WTC11 (cell line): ENCODE measurements at regions not wholly inside any gene's neighbourhood (a gene's known extent, or its start where the extent isn't known, plus 50 kb on each side); places are given as distances from the start of the nearest gene placed in this dataset.

ENCODE experiments used
- ATAC-seq: fragments of 200-7000 bp; cut with Tn5 transposase; 2 replicates; pipeline ENCODE4 v1.10.0; 2021; ENCODE audit warnings: mild to moderate bottlenecking, moderate library complexity
- CTCF ChIA-PET: fragments of 300-600 bp; sonication (Branson Sonifier 250); formaldehyde crosslinking; loops from one replicate; lab custom pipeline; 2021; ENCODE audit warnings: antibody characterized with exemption; lab: Charles Lee
- POLR2A ChIA-PET: fragments of 350-600 bp; sonication (Branson Sonifier 250); formaldehyde crosslinking; loops from one replicate; lab custom pipeline; 2021; ENCODE audit warnings: antibody characterized with exemption; lab: Charles Lee
- DNase-seq: peaks from one replicate; pipeline ENCODE4 v3.0.0; 2021; ENCODE audit warnings: low spot score
- H3K27ac Mint-ChIP-seq: 2 replicates; pipeline ENCODE4 v1.8.0; 2021; ENCODE audit warnings: mixed read lengths
- H3K27me3 Mint-ChIP-seq: 2 replicates; pipeline ENCODE4 v1.8.0; 2021; ENCODE audit warnings: low read depth, mild to moderate bottlenecking, moderate library complexity, mixed read lengths
- H3K36me3 Mint-ChIP-seq: 2 replicates; pipeline ENCODE4 v1.8.0; 2021; ENCODE audit warnings: mixed read lengths
- H3K4me1 Mint-ChIP-seq: 2 replicates; pipeline ENCODE4 v1.8.0; 2022; ENCODE audit warnings: mixed read lengths
- H3K4me3 Mint-ChIP-seq: 2 replicates; pipeline ENCODE4 v1.8.0; 2021; ENCODE audit warnings: mild to moderate bottlenecking, moderate library complexity, mixed read lengths
- H3K9me3 Mint-ChIP-seq: 2 replicates; pipeline ENCODE4 v1.8.0; 2021; ENCODE audit warnings: mixed read lengths
- IRF2 ChIP-seq: sonication (generic); formaldehyde crosslinking; IDR thresholded peaks from 2 replicates; pipeline ENCODE4 v1.8.0; 2022; ENCODE audit warnings: low read depth, missing genetic modification reagents, borderline replicate concordance
- JUN ChIP-seq: sonication (generic); formaldehyde crosslinking; IDR thresholded peaks from 2 replicates; pipeline ENCODE4 v1.8.0; 2023; ENCODE audit warnings: mild to moderate bottlenecking, missing genetic modification reagents
- MXD4 ChIP-seq: fragments of 250-450 bp; sonication (Bioruptor Pico); IDR thresholded peaks from 2 replicates; pipeline ENCODE4 v1.8.0; 2021; ENCODE audit warnings: mild to moderate bottlenecking, moderate library complexity, borderline replicate concordance
- RELA ChIP-seq: sonication (generic); formaldehyde crosslinking; IDR thresholded peaks from 2 replicates; pipeline ENCODE4 v1.8.1; 2022; ENCODE audit warnings: missing genetic modification reagents, mild to moderate bottlenecking, borderline replicate concordance
- SMAD3 ChIP-seq: sonication (generic); formaldehyde crosslinking; IDR thresholded peaks from 2 replicates; pipeline ENCODE4 v1.8.0; 2022; ENCODE audit warnings: missing genetic modification reagents, mild to moderate bottlenecking, borderline replicate concordance
- SMAD4 ChIP-seq: sonication (generic); formaldehyde crosslinking; IDR thresholded peaks from 2 replicates; pipeline ENCODE4 v1.8.0; 2022; ENCODE audit warnings: mild to moderate bottlenecking, missing genetic modification reagents
- ZNF138 ChIP-seq: sonication (generic); formaldehyde crosslinking; conservative IDR thresholded peaks from 2 replicates; pipeline ENCODE4 v1.8.1; 2022; ENCODE audit warnings: mild to moderate bottlenecking, moderate library complexity, missing genetic modification reagents
- ZNF423 ChIP-seq: fragments of 250-450 bp; sonication (Bioruptor Pico); IDR thresholded peaks from 2 replicates; pipeline ENCODE4 v2.1.2; 2022; ENCODE audit warnings: mild to moderate bottlenecking, moderate library complexity
- ZNF671 ChIP-seq: fragments of 250-450 bp; sonication (Bioruptor Pico); IDR thresholded peaks from 2 replicates; pipeline ENCODE4 v1.8.0; 2021; ENCODE audit warnings: mild to moderate bottlenecking
- TF ChIP-seq, protein P1 (sequence below): sonication (generic); formaldehyde crosslinking; IDR thresholded peaks from 2 replicates; pipeline ENCODE4 v1.8.1; 2022; ENCODE audit warnings: low read depth, mild to moderate bottlenecking, moderate library complexity, missing genetic modification reagents, borderline replicate concordance
- TF ChIP-seq, protein P2 (sequence below): sonication (generic); formaldehyde crosslinking; IDR thresholded peaks from 2 replicates; pipeline ENCODE4 v1.8.1; 2022; ENCODE audit warnings: mild to moderate bottlenecking, moderate library complexity, missing genetic modification reagents
- TF ChIP-seq, protein P3 (sequence below): sonication (generic); formaldehyde crosslinking; IDR thresholded peaks from 2 replicates; pipeline ENCODE4 v1.8.0; 2022; ENCODE audit warnings: mild to moderate bottlenecking, missing genetic modification reagents
- TF ChIP-seq, protein P4 (sequence below): fragments of 250-450 bp; sonication (Bioruptor Pico); conservative IDR thresholded peaks from 2 replicates; pipeline ENCODE4 v1.9.0; 2021; ENCODE audit warnings: mild to moderate bottlenecking
- TF ChIP-seq, protein P5 (sequence below): sonication (generic); formaldehyde crosslinking; IDR thresholded peaks from 2 replicates; pipeline ENCODE4 v1.8.1; 2022; ENCODE audit warnings: missing genetic modification reagents, borderline replicate concordance
- TF ChIP-seq, protein P6 (sequence below): fragments of 250-450 bp; sonication (Bioruptor Pico); IDR thresholded peaks from 2 replicates; pipeline ENCODE4 v1.9.0; 2021; ENCODE audit warnings: moderate library complexity, mild to moderate bottlenecking, inconsistent platforms, borderline replicate concordance
- TF ChIP-seq, protein P7 (sequence below): sonication (generic); formaldehyde crosslinking; IDR thresholded peaks from 2 replicates; pipeline ENCODE4 v1.8.1; 2022; ENCODE audit warnings: mild to moderate bottlenecking, missing genetic modification reagents, moderate library complexity, borderline replicate concordance

DNA sequence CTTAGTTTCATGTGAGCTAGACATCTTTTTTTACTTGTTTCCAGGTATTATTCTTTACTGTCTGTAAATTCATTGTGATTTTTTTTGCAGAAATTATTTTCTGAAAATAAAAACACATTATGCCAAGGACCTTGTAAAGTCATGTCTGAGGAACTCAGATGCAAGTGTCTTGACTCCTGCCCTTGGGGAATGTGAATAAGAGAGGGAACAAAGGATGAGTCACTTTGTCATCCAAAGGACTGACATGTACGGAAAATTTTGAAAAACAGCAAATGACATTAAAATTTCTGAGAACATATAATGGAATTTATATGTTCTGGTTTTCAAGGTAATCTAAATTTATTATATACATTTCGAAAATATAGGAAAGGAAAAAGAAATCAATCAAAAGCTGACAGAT lies 660.4 kb downstream of the CD109 start:
- ATAC-seq (no peak), DNase-seq (no peak)
- no peak overlapping the region for H3K27ac Mint-ChIP-seq
- H3K36me3 Mint-ChIP-seq: no peaks in the 10 kb centered on the region
- ChIA-PET POLR2A (no interaction called here), CTCF (no interaction called here)
- peaks cover 12% of the 10 kb centered on the region for H3K4me1 Mint-ChIP-seq
- TF ChIP-seq, protein P1, sequence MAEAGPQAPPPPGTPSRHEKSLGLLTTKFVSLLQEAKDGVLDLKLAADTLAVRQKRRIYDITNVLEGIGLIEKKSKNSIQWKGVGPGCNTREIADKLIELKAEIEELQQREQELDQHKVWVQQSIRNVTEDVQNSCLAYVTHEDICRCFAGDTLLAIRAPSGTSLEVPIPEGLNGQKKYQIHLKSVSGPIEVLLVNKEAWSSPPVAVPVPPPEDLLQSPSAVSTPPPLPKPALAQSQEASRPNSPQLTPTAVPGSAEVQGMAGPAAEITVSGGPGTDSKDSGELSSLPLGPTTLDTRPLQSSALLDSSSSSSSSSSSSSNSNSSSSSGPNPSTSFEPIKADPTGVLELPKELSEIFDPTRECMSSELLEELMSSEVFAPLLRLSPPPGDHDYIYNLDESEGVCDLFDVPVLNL (CRISPR knock-in tag): no peak
- TF ChIP-seq IRF2 (CRISPR knock-in tag): no peak
- TF ChIP-seq, protein P2, sequence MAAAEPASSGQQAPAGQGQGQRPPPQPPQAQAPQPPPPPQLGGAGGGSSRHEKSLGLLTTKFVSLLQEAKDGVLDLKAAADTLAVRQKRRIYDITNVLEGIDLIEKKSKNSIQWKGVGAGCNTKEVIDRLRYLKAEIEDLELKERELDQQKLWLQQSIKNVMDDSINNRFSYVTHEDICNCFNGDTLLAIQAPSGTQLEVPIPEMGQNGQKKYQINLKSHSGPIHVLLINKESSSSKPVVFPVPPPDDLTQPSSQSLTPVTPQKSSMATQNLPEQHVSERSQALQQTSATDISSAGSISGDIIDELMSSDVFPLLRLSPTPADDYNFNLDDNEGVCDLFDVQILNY (CRISPR knock-in tag): no peak
- no peak for TF ChIP-seq SMAD4
- no peak for TF ChIP-seq SMAD3
- TF ChIP-seq, protein P3, sequence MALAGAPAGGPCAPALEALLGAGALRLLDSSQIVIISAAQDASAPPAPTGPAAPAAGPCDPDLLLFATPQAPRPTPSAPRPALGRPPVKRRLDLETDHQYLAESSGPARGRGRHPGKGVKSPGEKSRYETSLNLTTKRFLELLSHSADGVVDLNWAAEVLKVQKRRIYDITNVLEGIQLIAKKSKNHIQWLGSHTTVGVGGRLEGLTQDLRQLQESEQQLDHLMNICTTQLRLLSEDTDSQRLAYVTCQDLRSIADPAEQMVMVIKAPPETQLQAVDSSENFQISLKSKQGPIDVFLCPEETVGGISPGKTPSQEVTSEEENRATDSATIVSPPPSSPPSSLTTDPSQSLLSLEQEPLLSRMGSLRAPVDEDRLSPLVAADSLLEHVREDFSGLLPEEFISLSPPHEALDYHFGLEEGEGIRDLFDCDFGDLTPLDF (CRISPR knock-in tag): no peak
- TF ChIP-seq ZNF138: no peak
- TF ChIP-seq, protein P4, sequence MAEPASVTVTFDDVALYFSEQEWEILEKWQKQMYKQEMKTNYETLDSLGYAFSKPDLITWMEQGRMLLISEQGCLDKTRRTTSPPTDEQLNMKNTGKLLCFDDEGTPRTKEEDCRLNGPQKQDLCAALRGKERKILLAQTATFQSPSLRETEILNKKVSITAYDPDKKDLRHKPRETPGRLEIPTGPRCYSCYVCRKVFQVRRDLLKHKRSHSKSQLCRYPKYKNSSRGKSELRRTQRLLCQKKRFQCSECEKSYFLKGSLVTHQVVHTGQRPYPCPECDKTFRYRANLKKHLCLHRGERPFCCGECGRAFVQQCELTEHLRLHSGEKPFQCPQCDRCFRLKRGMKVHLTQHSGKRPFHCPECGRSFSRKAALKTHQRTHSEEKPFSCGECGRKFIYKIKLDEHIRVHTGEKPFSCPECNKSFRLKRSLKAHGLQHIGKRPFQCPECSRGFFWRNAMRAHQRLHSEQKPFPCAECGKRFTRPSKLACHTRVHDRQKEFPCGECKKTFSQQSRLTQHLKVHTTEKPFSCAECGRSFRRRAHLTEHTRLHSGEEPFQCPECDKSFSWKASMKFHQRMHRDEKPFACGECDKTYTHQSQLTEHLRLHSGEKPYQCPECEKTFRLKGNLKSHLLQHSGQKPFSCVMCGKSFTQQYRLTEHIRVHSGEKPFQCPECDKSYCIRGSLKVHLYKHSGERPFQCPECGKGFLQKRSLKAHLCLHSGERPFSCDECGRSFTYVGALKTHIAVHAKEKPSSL (CRISPR knock-in tag): no peak
- no peak overlapping the region for H3K4me3 Mint-ChIP-seq
- no peaks in the 10 kb centered on the region for H3K27me3 Mint-ChIP-seq
- H3K9me3 Mint-ChIP-seq: peaks cover 10% of the 10 kb centered on the region; the same call in 1 of the 2 replicates

DNA sequence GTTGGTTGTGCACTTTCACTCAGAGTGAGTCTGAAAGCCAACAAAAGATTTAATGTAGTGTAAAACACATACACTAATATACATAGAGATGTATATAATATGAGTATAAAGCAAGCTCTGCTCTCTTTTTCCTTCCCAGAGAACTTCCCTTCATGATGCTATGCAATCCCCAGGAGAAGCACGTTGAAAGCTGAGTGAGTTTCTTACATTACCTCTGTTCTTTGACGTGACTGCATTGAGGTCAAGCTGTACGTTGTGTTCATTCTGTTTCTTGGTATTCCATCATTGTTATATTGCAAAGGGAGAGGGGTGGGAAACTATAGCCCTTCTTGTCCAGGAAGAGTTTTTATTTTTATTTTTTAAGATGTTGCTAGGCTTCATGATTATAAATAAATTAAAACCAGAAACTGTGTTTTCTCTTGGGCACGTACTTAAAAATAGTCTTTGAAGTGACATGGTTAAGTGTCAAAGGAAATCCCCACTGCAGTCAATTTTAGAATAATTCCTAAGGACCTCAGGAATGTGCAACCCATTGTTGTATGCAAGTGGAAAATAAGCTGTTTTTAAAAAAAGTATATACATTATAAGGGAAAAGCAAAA lies 651.0 kb downstream of the CD109 start:
- peaks cover 17% of the 10 kb centered on the region for H3K4me1 Mint-ChIP-seq
- peaks cover 14% of the 10 kb centered on the region for H3K36me3 Mint-ChIP-seq
- H3K9me3 Mint-ChIP-seq: peaks cover 20% of the 10 kb centered on the region
- H3K27me3 Mint-ChIP-seq: peaks cover 8% of the 10 kb centered on the region
- DNase-seq (no peak), ATAC-seq (no peak)
- TF ChIP-seq ZNF671: no peak
- TF ChIP-seq, protein P5, sequence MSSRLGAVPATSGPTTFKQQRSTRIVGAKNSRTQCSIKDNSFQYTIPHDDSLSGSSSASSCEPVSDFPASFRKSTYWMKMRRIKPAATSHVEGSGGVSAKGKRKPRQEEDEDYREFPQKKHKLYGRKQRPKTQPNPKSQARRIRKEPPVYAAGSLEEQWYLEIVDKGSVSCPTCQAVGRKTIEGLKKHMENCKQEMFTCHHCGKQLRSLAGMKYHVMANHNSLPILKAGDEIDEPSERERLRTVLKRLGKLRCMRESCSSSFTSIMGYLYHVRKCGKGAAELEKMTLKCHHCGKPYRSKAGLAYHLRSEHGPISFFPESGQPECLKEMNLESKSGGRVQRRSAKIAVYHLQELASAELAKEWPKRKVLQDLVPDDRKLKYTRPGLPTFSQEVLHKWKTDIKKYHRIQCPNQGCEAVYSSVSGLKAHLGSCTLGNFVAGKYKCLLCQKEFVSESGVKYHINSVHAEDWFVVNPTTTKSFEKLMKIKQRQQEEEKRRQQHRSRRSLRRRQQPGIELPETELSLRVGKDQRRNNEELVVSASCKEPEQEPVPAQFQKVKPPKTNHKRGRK (CRISPR knock-in tag): no peak
- TF ChIP-seq, protein P2 (CRISPR knock-in tag): no peak
- TF ChIP-seq, protein P6, sequence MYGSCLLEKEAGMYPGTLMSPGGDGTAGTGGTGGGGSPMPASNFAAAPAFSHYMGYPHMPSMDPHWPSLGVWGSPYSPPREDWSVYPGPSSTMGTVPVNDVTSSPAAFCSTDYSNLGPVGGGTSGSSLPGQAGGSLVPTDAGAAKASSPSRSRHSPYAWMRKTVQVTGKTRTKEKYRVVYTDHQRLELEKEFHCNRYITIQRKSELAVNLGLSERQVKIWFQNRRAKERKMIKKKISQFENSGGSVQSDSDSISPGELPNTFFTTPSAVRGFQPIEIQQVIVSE: no peak
- no peak for TF ChIP-seq MXD4 (CRISPR knock-in tag)
- TF ChIP-seq, protein P7, sequence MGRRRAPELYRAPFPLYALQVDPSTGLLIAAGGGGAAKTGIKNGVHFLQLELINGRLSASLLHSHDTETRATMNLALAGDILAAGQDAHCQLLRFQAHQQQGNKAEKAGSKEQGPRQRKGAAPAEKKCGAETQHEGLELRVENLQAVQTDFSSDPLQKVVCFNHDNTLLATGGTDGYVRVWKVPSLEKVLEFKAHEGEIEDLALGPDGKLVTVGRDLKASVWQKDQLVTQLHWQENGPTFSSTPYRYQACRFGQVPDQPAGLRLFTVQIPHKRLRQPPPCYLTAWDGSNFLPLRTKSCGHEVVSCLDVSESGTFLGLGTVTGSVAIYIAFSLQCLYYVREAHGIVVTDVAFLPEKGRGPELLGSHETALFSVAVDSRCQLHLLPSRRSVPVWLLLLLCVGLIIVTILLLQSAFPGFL (CRISPR knock-in tag): no peak
- TF ChIP-seq RELA (CRISPR knock-in tag): no peak
- no peak for TF ChIP-seq JUN (CRISPR knock-in tag)
- TF ChIP-seq ZNF423 (CRISPR knock-in tag): no peak
- no peak overlapping the region for H3K27ac Mint-ChIP-seq
- no peak overlapping the region for H3K4me3 Mint-ChIP-seq
- POLR2A ChIA-PET: no interaction called here
- CTCF ChIA-PET: no interaction called here
